HepG2 (cell line): ENCODE measurements at regions not wholly inside any gene's neighbourhood (a gene's known extent, or its start where the extent isn't known, plus 50 kb on each side); places are given as distances from the start of the nearest gene placed in this dataset.

ENCODE experiments used
- ATAC-seq: fragments of 200-7000 bp; cut with Tn5 transposase; 3 replicates; pipeline ENCODE4 v1.9.1; 2020; ENCODE audit warnings: mild to moderate bottlenecking, moderate library complexity
- BruUV-seq: library from RNA; stranded (reverse); fragments of 400-500 nt; replicated peaks from 2 replicates; lab custom pipeline; 2021; lab: Mats Ljungman, UMichigan
- CTCF ChIA-PET: fragments of 300-600 bp; formaldehyde crosslinking; extraction: SDS; loops from one replicate; lab custom pipeline; 2021; ENCODE audit warnings: low total read pairs, inconsistent platforms, low intra/inter-chr PET ratio; lab: Yijun Ruan, JAX
- POLR2A ChIA-PET: fragments of 350-600 bp; sonication (Branson Sonifier 250); formaldehyde crosslinking; loops from one replicate; lab custom pipeline; 2020; ENCODE audit warnings: antibody characterized with exemption, inconsistent platforms; lab: Yijun Ruan, JAX
- DNase-seq: peaks from one replicate; pipeline ENCODE4 v3.0.0-alpha.2; 2015; ENCODE audit warnings: low spot score
- FAIRE-seq: peaks from 3 replicates; lab custom pipeline; 2011; peaks lifted over from hg19 to GRCh38; lab: Jason Lieb, UNC
- H2AFZ ChIP-seq: one replicate; pipeline ENCODE4 v1.6.1; 2011; ENCODE audit warnings: low read length, inconsistent platforms
- H3K27ac ChIP-seq: fragments of 300-600 bp; 3 replicates; pipeline ENCODE4 v1.8.0; 2011; ENCODE audit warnings: mixed run types, mild to moderate bottlenecking, mixed read lengths, low read length, inconsistent platforms; ENCODE audit not compliant: insufficient read depth; ENCODE audit errors: extremely low read length
- H3K27me3 ChIP-seq, 2 experiments: fragments of 200-600 bp in 1 of 2; 2 replicates in 1 of 2; 3 replicates in 1 of 2; pipeline versions ENCODE4 v1.6.0 to v1.8.0; 2011; ENCODE audit warnings: low read length in 2 of 2, mild to moderate bottlenecking in 2 of 2, moderate library complexity in 2 of 2, inconsistent platforms in 1 of 2; ENCODE audit not compliant: insufficient read depth in 2 of 2, control insufficient read depth in 1 of 2
- H3K36me3 ChIP-seq, 2 experiments: fragments of 200-600 bp in 1 of 2; replicated peaks in 1 of 2; 2 replicates in 1 of 2; 3 replicates in 1 of 2; pipeline versions ENCODE4 v1.5.1 to v1.8.0; 2011; ENCODE audit warnings: low read length in 2 of 2, inconsistent platforms in 1 of 2; ENCODE audit not compliant: insufficient read depth in 2 of 2, control insufficient read depth in 1 of 2
- H3K4me1 ChIP-seq: 2 replicates; pipeline ENCODE4 v1.5.1; 2012; ENCODE audit warnings: low read length, inconsistent platforms; ENCODE audit not compliant: insufficient read depth
- H3K4me2 ChIP-seq: 2 replicates; pipeline ENCODE4 v1.6.0; 2011; ENCODE audit warnings: low read depth, low read length, inconsistent platforms
- H3K4me3 ChIP-seq, 3 experiments: fragments of 200-600 bp in 1 of 3; sonication (generic), shearing (Covaris generic) in 1 of 3; replicated peaks in 1 of 3; 2 replicates each; pipeline ENCODE4 v1.5.1; 2011 to 2016; ENCODE audit warnings: low read length in 3 of 3, inconsistent platforms in 2 of 3, low read depth in 2 of 3, mild to moderate bottlenecking in 2 of 3, control low read depth in 1 of 3, mixed read lengths in 1 of 3; ENCODE audit not compliant: insufficient read depth in 1 of 3
- H3K79me2 ChIP-seq: one replicate; pipeline ENCODE4 v1.6.1; 2011; ENCODE audit warnings: low read length, inconsistent platforms; ENCODE audit not compliant: insufficient read depth
- H3K9ac ChIP-seq: 2 replicates; pipeline ENCODE4 v1.6.0; 2011; ENCODE audit warnings: mild to moderate bottlenecking, low read depth, low read length, inconsistent platforms; ENCODE audit not compliant: insufficient read depth
- H3K9me3 ChIP-seq: 2 replicates; pipeline ENCODE4 v1.5.1; 2012; ENCODE audit warnings: mild to moderate bottlenecking, low read length
- H4K20me1 ChIP-seq: 2 replicates; pipeline ENCODE4 v1.6.0; 2011; ENCODE audit warnings: inconsistent platforms, mild to moderate bottlenecking, low read length, moderate library complexity; ENCODE audit not compliant: insufficient read depth
- AFF4 ChIP-seq: sonication (generic); formaldehyde crosslinking; IDR thresholded peaks from 2 replicates; pipeline ENCODE4 v1.4.0; 2020; ENCODE audit warnings: missing genetic modification reagents
- HIVEP1 ChIP-seq: sonication (generic); formaldehyde crosslinking; IDR thresholded peaks from 2 replicates; pipeline ENCODE4 v1.4.0; 2020; ENCODE audit warnings: mild to moderate bottlenecking, missing genetic modification reagents
- KAT7 ChIP-seq: IDR thresholded peaks from 2 replicates; pipeline ENCODE4 v1.6.1; 2018; ENCODE audit warnings: borderline replicate concordance, missing compliant biosample characterization
- MLX ChIP-seq: IDR thresholded peaks from 2 replicates; pipeline ENCODE4 v1.6.1; 2016
- MXD1 ChIP-seq: sonication (generic); formaldehyde crosslinking; IDR thresholded peaks from 2 replicates; pipeline ENCODE4 v1.4.0; 2020; ENCODE audit warnings: mild to moderate bottlenecking, missing genetic modification reagents
- SSRP1 ChIP-seq: IDR thresholded peaks from 2 replicates; pipeline ENCODE4 v1.6.1; 2016; ENCODE audit warnings: control low read depth
- TP53 ChIP-seq: sonication (generic); formaldehyde crosslinking; conservative IDR thresholded peaks from 2 replicates; pipeline ENCODE4 v1.4.0; 2020; ENCODE audit warnings: missing genetic modification reagents
- ZNF329 ChIP-seq: sonication (generic); formaldehyde crosslinking; IDR thresholded peaks from 2 replicates; pipeline ENCODE4 v1.9.0; 2021; ENCODE audit warnings: low read depth, mild to moderate bottlenecking, missing genetic modification reagents
- WGBS: methylation state at CpG from one replicate; pipeline ENCODE4 v1.1.6; 2017; ENCODE audit warnings: low lambda C conversion rate; 5-methylcytosine and 5-hydroxymethylcytosine counted together
- in situ Hi-C: cut with HindIII; loops from 2 replicates; pipeline ENCODE4 v1.10.0; 2017; ENCODE audit warnings: low pct_unique_long_range_greater_than_20kb; ENCODE audit not compliant: extremely low pct_ligation_motif_present
- intact Hi-C: fragments of 100-400 bp; cut with micrococcal nuclease; formaldehyde crosslinking; loops from one replicate; pipeline ENCODE4 v1.10.0; 2022; ENCODE audit not compliant: unreplicated experiment

GRCh38 chr15:100763835-100764750 lies 115.5 kb upstream of the ALDH1A3 start:
- 55% methylated on average over 15 of the region's 20 CpGs for WGBS
- POLR2A ChIA-PET = no interaction called here
- peak; percentile 46; the same call in 1 of the 2 replicates for TF ChIP-seq ZNF329
- TF ChIP-seq KAT7 (CRISPR knock-in tag) = no peak
- no TSS peak for BruUV-seq
- Histone ChIP-seq H3K9me3 (no peaks in the 10 kb centered on the region), H3K27ac (no peak overlapping the region), H3K4me2 (no peak overlapping the region), H3K79me2 (no peaks in the 10 kb centered on the region), H3K27me3 (peaks cover 1 to 42% of the 10 kb centered on the region in 2 experiments; a peak in 4 of 5 replicates), H3K36me3 (no peaks in the 10 kb centered on the region), H3K4me1 (peaks cover 12% of the 10 kb centered on the region; the same call in 1 of the 2 replicates), H2AFZ (no peak overlapping the region), H3K4me3 (no peak overlapping the region), H4K20me1 (0 out of 2 replicates have a peak, but pooled peaks cover 3% of the 10 kb centered on the region), H3K9ac (no peak overlapping the region)
- DNase-seq (no peak), FAIRE-seq (no peak), ATAC-seq (no peak)
- CTCF ChIA-PET = no interaction called here
- intact Hi-C loops (no loop called here), in situ Hi-C loops (no loop called here)

- no peaks in the 10 kb centered on the region for H3K36me3 ChIP-seq
- no peaks in the 10 kb centered on the region for H3K79me2 ChIP-seq
- peaks cover 1 to 43% of the 10 kb centered on the region in 2 experiments; a peak in 4 of 5 replicates for H3K27me3 ChIP-seq
- WGBS = 36% methylated on average over 6 of the region's 9 CpGs
- H3K9me3 ChIP-seq = no peaks in the 10 kb centered on the region
- FAIRE-seq = no peak
- no TSS peak for BruUV-seq
- intact Hi-C loops (no loop called here), in situ Hi-C loops (no loop called here)
- no peak overlapping the region for H3K4me2 ChIP-seq
- TF ChIP-seq MLX (CRISPR knock-in tag) (no peak), HIVEP1 (CRISPR knock-in tag) (no peak), MXD1 (CRISPR knock-in tag) (no peak), SSRP1 (CRISPR knock-in tag) (no peak), AFF4 (CRISPR knock-in tag) (no peak), TP53 (CRISPR knock-in tag) (no peak)
- CTCF ChIA-PET = no interaction called here
- no peak overlapping the region for H3K27ac ChIP-seq
- POLR2A ChIA-PET = no interaction called here
- 0 out of 2 replicates have a peak, but pooled peaks cover 3% of the 10 kb centered on the region for H4K20me1 ChIP-seq
- no peak; the same call in 2 of the 3 replicates for ATAC-seq
- H2AFZ ChIP-seq = no peak overlapping the region
- no peak for DNase-seq
- no peak overlapping the region for H3K9ac ChIP-seq
- peaks cover 3% of the 10 kb centered on the region; the same call in 1 of the 2 replicates for H3K4me1 ChIP-seq
- H3K4me3 ChIP-seq = no peak overlapping the region
These were observed 114.7 kb upstream of the ALDH1A3 start for GRCh38 chr15:100764778-100765466.
